ENCODE measurements at regions not wholly inside any gene's neighbourhood (a gene's known extent, or its start where the extent isn't known, plus 50 kb on each side); places are given as distances from the start of the nearest gene placed in this dataset.

DNA sequence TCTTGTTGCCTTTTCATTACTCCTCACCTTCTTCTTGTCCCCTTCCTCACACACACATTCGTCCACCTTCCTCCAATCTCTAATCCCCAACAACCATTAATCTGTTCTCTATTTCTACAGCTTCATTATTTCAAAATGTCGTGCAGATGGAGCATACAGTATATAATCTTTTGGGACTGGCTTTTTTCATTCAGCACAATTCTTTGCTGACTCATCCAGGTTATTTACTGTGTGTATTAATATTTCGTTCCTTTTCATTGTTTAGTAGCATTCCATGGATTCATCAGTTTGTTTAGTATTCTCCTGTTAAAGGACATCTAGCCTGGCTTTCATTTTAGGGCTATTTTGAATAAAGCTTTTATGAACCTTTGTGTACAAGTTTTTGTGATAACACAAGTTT is 159.3 kb downstream of the PTPN20 start:
- no peak for DNase-seq
- Histone ChIP-seq H3K27me3 (ENCODE audit: low read depth) (peaks cover 27% of the 10 kb centered on the region), H3K9me3 (replicated peaks) (no peaks in the 10 kb centered on the region), H3K27ac (replicated peaks) (no peak overlapping the region), H3K4me3 (no peak overlapping the region), H3K36me3 (no peaks in the 10 kb centered on the region), H3K4me1 (no peaks in the 10 kb centered on the region)
- TF ChIP-seq CTCF (IDR thresholded peaks at IDR 0.05; ENCODE audit: borderline replicate concordance), result no peak
- intact Hi-C loops (cut with micrococcal nuclease), result no loop called here

GRCh38 chr10:47071891-47072290 is 160.7 kb downstream of the PTPN20 start:
- H3K4me1 ChIP-seq, result no peaks in the 10 kb centered on the region
- H3K36me3 ChIP-seq, result no peaks in the 10 kb centered on the region
- no peaks in the 10 kb centered on the region for H3K9me3 ChIP-seq (replicated peaks)
- H3K27ac ChIP-seq (replicated peaks), result no peak overlapping the region
- H3K4me3 ChIP-seq, result no peak overlapping the region
- H3K27me3 ChIP-seq (ENCODE audit: low read depth), result peaks cover 38% of the 10 kb centered on the region
- no peak for TF ChIP-seq CTCF (IDR thresholded peaks at IDR 0.05; ENCODE audit: borderline replicate concordance)
- DNase-seq, result no peak
- intact Hi-C loops (cut with micrococcal nuclease), result no loop called here

DNA sequence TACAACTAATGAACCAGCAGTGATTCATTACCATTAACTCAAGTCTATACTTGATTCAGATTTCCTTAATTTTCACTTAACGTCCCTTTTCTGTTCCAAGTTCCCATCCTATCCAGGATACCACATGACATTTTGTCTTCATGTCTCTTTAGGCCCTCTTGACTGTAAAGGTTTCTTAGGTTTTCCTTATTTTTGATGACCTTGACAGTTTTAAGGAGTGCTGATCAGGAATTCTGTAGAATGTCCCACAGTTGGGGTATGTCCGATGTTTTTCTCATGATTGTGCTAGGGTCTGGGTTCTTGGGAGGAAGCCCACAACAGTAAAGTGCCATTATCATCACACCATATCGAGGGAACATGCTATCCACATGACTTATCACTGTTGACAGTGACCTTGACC is 162.7 kb downstream of the PTPN20 start:
- Histone ChIP-seq H3K9me3 (replicated peaks) (no peaks in the 10 kb centered on the region), H3K4me1 (no peaks in the 10 kb centered on the region), H3K27me3 (ENCODE audit: low read depth) (peaks cover 58% of the 10 kb centered on the region), H3K36me3 (no peaks in the 10 kb centered on the region), H3K27ac (replicated peaks) (no peak overlapping the region), H3K4me3 (no peak overlapping the region)
- intact Hi-C loops (cut with micrococcal nuclease), result no loop called here
- TF ChIP-seq CTCF (IDR thresholded peaks at IDR 0.05; ENCODE audit: borderline replicate concordance), result no peak
- DNase-seq, result no peak

DNA sequence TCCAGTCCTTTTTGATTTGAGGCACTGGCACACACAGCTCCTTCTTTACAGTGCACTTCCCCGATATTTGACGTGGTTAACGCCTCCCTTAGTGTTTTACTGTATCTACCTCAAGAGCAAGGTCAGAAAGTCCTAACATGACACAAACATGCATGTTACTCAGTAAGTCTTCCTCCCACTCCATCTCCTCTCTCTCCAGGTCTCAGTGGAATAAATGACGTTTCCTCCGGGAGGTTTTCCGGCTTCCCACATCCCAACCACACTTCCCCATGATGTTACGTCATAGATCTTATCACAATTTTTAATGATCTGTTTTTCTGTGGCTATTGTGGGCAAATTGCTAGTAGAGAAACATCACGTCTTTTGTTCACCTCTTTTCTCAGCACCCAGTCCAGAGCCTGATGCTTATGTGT is 165.7 kb downstream of the PTPN20 start:
- Histone ChIP-seq H3K36me3 (no peaks in the 10 kb centered on the region), H3K4me3 (no peak overlapping the region), H3K27ac (replicated peaks) (no peak overlapping the region), H3K27me3 (ENCODE audit: low read depth) (peaks cover 84% of the 10 kb centered on the region), H3K9me3 (replicated peaks) (no peaks in the 10 kb centered on the region), H3K4me1 (no peaks in the 10 kb centered on the region)
- no peak for DNase-seq
- no peak for TF ChIP-seq CTCF (IDR thresholded peaks at IDR 0.05; ENCODE audit: borderline replicate concordance)
- intact Hi-C loops (cut with micrococcal nuclease), result no loop called here

GRCh38 chr10:47077386-47077785 is 166.2 kb downstream of the PTPN20 start:
- TF ChIP-seq CTCF (IDR thresholded peaks at IDR 0.05; ENCODE audit: borderline replicate concordance), result no peak
- no peak overlapping the region for H3K27ac ChIP-seq (replicated peaks)
- H3K9me3 ChIP-seq (replicated peaks), result no peaks in the 10 kb centered on the region
- no peaks in the 10 kb centered on the region for H3K36me3 ChIP-seq
- no peak for DNase-seq
- no peak overlapping the region for H3K4me3 ChIP-seq
- peaks cover 89% of the 10 kb centered on the region for H3K27me3 ChIP-seq (ENCODE audit: low read depth)
- intact Hi-C loops (cut with micrococcal nuclease), result no loop called here
- no peaks in the 10 kb centered on the region for H3K4me1 ChIP-seq

GRCh38 chr10:47077941-47078340 is 166.7 kb downstream of the PTPN20 start:
- no peak overlapping the region for H3K4me3 ChIP-seq
- intact Hi-C loops (cut with micrococcal nuclease), result no loop called here
- no peaks in the 10 kb centered on the region for H3K4me1 ChIP-seq
- H3K36me3 ChIP-seq, result no peaks in the 10 kb centered on the region
- no peak overlapping the region for H3K27ac ChIP-seq (replicated peaks)
- no peak for TF ChIP-seq CTCF (IDR thresholded peaks at IDR 0.05; ENCODE audit: borderline replicate concordance)
- H3K27me3 ChIP-seq (ENCODE audit: low read depth), result peaks cover 87% of the 10 kb centered on the region
- no peak for DNase-seq
- no peaks in the 10 kb centered on the region for H3K9me3 ChIP-seq (replicated peaks)

All from left ventricle myocardium inferior (tissue), 1 donor.